BLaER1 treated with 17β-estradiol and CSF1 and Interleukin-3, amounts not matched to agents 10 nM and 100 nM (cell line): ENCODE measurements at regions not wholly inside any gene's neighbourhood (a gene's known extent, or its start where the extent isn't known, plus 50 kb on each side); places are given as distances from the start of the nearest gene placed in this dataset.
"Not testable (repeated sequence)": the region's sequence is repeated elsewhere in the genome, so short reads cannot be mapped to it uniquely, and the experiment has no call there.

Source experiments
- H3K27ac ChIP-seq, 11 experiments: shearing (Covaris generic); formaldehyde crosslinking; 2 replicates each; pipeline ENCODE4 v1.8.1; 2022
- H3K27me3 ChIP-seq, 11 experiments: shearing (Covaris generic); formaldehyde crosslinking; 2 replicates each; pipeline ENCODE4 v1.8.1; 2022
- H3K36me3 ChIP-seq, 11 experiments: shearing (Covaris generic); formaldehyde crosslinking; 2 replicates each; pipeline ENCODE4 v1.8.1; 2022
- H3K4me1 ChIP-seq, 10 experiments: shearing (Covaris generic); formaldehyde crosslinking; 2 replicates each; pipeline ENCODE4 v1.8.1; 2022
- H3K4me2 ChIP-seq, 11 experiments: shearing (Covaris generic); formaldehyde crosslinking; 2 replicates each; pipeline ENCODE4 v1.8.1; 2022
- H3K4me3 ChIP-seq, 10 experiments: shearing (Covaris generic); formaldehyde crosslinking; 2 replicates each; pipeline ENCODE4 v1.8.1; 2022
- H3K9ac ChIP-seq, 11 experiments: shearing (Covaris generic); formaldehyde crosslinking; 2 replicates each; pipeline ENCODE4 v1.8.1; 2022
- H3K9me3 ChIP-seq, 11 experiments: shearing (Covaris generic); formaldehyde crosslinking; replicated peaks in 1 of 11; 2 replicates each; pipeline ENCODE4 v1.8.1; 2022
- H4K20me1 ChIP-seq, 11 experiments: shearing (Covaris generic); formaldehyde crosslinking; 2 replicates each; pipeline ENCODE4 v1.8.1; 2022
- Cebpa-rat ChIP-seq, 11 experiments: shearing (Covaris generic); IDR thresholded peaks; 2 replicates each; pipeline ENCODE4 v1.8.1; 2022

DNA sequence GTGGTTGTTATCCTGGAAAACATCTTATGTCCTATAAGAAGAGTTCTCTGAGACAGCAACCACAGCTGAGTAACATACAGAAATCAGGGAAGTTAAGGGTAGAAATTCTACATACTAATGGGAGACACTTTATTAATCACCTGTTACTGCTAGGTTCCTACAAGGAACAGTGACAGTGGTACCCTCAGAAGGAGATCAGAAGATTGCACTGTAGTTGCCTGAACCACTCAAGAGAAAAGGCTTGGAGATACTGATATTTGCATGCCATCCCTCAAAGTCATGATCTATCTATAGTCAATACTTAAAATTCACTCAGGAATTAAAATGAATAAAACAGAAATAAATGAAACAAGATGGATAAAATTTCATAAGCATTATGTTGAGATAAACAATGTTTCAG, 136.0 kb downstream of the LMLN start:
- H4K20me1 ChIP-seq = no peaks in the 10 kb centered on the region
- H3K36me3 ChIP-seq = no peaks in the 10 kb centered on the region; a peak in 3 of 22 replicates
- H3K4me1 ChIP-seq = peaks cover 7 to 17% (median 11%) of the 10 kb centered on the region in 10 experiments; a peak in 19 of 20 replicates
- no peak overlapping the region for H3K9ac ChIP-seq
- peaks cover 37 to 67% (median 56%) of the 10 kb centered on the region in 11 experiments for H3K9me3 ChIP-seq
- no peak overlapping the region for H3K4me2 ChIP-seq
- TF ChIP-seq Cebpa-rat (IDR thresholded peaks at IDR 0.05) = no peak
- no peak overlapping the region for H3K27ac ChIP-seq
- no peaks in the 10 kb centered on the region for H3K27me3 ChIP-seq
- H3K4me3 ChIP-seq = no peak overlapping the region

DNA sequence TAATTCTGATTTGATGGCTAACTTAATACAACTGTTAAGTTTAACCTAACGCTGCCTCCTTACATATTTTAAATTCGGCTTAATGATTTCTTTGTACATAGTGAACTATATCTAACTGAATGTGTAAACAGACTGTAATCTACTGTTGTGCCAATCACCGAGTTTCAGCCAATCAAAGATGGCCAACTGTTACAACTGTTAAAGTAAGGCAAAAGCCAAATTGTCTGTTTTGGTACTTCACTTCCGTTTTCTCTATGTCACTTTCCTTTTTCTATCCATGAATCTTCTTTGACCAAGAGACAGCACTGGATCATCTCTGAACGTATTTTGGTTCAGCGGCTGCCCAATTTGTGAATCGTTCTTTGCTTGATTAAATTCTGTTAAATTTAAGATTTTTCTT, 137.0 kb downstream of the LMLN start:
- peaks cover 7 to 17% (median 11%) of the 10 kb centered on the region in 10 experiments; a peak in 19 of 20 replicates for H3K4me1 ChIP-seq
- peak overlapping the region in 1 of 10 experiments; percentile 41; a peak in 3 of 20 replicates for H3K4me3 ChIP-seq
- H3K36me3 ChIP-seq = no peaks in the 10 kb centered on the region; a peak in 3 of 22 replicates
- H3K9me3 ChIP-seq = peaks cover 37 to 67% (median 56%) of the 10 kb centered on the region in 11 experiments
- no peaks in the 10 kb centered on the region for H4K20me1 ChIP-seq
- H3K27me3 ChIP-seq = no peaks in the 10 kb centered on the region
- peak overlapping the region in 1 of 11 experiments; percentile 76; a peak in 2 of 22 replicates for H3K27ac ChIP-seq
- H3K9ac ChIP-seq = no peak overlapping the region
- no peak for TF ChIP-seq Cebpa-rat (IDR thresholded peaks at IDR 0.05)
- H3K4me2 ChIP-seq = no peak overlapping the region

DNA sequence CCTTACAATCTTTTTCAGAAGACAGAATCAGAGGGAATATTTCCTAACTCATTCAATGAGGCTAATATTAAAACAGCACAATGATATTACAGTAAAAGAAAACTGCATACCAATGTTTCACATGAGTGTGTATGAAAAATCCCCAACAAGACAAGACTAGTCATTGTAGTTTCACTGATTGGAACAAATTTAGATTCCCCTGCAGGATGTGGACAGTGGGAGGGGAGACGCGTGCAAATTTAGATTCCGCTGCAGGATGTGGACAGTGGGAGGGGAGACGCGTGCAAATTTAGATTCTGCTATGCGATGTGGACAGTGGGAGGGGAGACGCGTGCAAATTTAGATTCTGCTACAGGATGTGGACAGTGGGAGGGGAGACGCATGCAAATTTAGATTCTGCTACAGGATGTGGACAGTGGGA, 138.7 kb downstream of the LMLN start:
- H3K27ac ChIP-seq = peak overlapping the region in 10 of 11 experiments; percentile 51 to 80 (median 72); a peak in 19 of 22 replicates
- peaks cover 7 to 17% (median 11%) of the 10 kb centered on the region in 10 experiments; a peak in 19 of 20 replicates for H3K4me1 ChIP-seq
- peak overlapping the region; percentile 11 to 70 (median 60); a peak in 17 of 22 replicates for H3K4me2 ChIP-seq
- H3K36me3 ChIP-seq, H4K20me1 ChIP-seq, H3K27me3 ChIP-seq, H3K9ac ChIP-seq: not testable (repeated sequence)
- peak overlapping the region in 5 of 10 experiments; percentile 12 to 41 (median 24); a peak in 5 of 20 replicates for H3K4me3 ChIP-seq
- H3K9me3 ChIP-seq = peaks cover 23 to 51% (median 44%) of the 10 kb centered on the region in 11 experiments

DNA sequence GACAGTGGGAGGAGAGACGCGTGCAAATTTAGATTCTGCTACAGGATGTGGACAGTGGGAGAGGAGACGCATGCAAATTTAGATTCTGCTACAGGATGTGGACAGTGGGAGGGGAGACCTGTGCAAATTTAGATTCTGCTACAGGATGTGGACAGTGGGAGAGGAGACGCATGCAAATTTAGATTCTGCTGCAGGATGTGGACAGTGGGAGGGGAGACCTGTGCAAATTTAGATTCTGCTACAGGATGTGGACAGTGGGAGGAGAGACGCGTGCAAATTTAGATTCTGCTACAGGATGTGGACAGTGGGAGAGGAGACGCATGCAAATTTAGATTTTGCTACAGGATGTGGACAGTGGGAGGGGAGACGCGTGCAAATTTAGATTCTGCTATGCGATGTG, 143.1 kb downstream of the LMLN start:
- H4K20me1 ChIP-seq, H3K36me3 ChIP-seq, H3K27me3 ChIP-seq, H3K4me3 ChIP-seq, H3K9ac ChIP-seq: not testable (repeated sequence)
- Histone ChIP-seq H3K4me1 (peaks cover 12 to 25% (median 20%) of the 10 kb centered on the region in 10 experiments), H3K9me3 (peaks cover 21 to 32% (median 31%) of the 10 kb centered on the region in 11 experiments), H3K4me2 (peak overlapping the region in 1 of 11 experiments; percentile 35; a peak in 1 of 22 replicates), H3K27ac (peak overlapping the region in 3 of 11 experiments; percentile 16 to 53 (median 28); a peak in 2 of 22 replicates)

GRCh38 chr3:198106265-198106664, 146.2 kb downstream of the LMLN start:
- Histone ChIP-seq H3K36me3 (no peaks in the 10 kb centered on the region), H4K20me1 (no peaks in the 10 kb centered on the region), H3K27ac (peak overlapping the region in 10 of 11 experiments; percentile 38 to 79 (median 60); a peak in 19 of 22 replicates), H3K4me2 (peak overlapping the region; percentile 29 to 72 (median 55)), H3K4me1 (peaks cover 8 to 32% (median 19%) of the 10 kb centered on the region in 10 experiments), H3K27me3 (peaks cover 0 to 11% (median 2%) of the 10 kb centered on the region in 11 experiments; a peak in 8 of 22 replicates), H3K9ac (peak overlapping the region in 5 of 11 experiments; percentile 4 to 38 (median 30); a peak in 5 of 22 replicates), H3K9me3 (peaks cover 36 to 56% (median 53%) of the 10 kb centered on the region in 11 experiments), H3K4me3 (peak overlapping the region in 8 of 10 experiments; percentile 6 to 41 (median 19); a peak in 11 of 20 replicates)
- TF ChIP-seq Cebpa-rat (IDR thresholded peaks at IDR 0.05) = no peak

DNA sequence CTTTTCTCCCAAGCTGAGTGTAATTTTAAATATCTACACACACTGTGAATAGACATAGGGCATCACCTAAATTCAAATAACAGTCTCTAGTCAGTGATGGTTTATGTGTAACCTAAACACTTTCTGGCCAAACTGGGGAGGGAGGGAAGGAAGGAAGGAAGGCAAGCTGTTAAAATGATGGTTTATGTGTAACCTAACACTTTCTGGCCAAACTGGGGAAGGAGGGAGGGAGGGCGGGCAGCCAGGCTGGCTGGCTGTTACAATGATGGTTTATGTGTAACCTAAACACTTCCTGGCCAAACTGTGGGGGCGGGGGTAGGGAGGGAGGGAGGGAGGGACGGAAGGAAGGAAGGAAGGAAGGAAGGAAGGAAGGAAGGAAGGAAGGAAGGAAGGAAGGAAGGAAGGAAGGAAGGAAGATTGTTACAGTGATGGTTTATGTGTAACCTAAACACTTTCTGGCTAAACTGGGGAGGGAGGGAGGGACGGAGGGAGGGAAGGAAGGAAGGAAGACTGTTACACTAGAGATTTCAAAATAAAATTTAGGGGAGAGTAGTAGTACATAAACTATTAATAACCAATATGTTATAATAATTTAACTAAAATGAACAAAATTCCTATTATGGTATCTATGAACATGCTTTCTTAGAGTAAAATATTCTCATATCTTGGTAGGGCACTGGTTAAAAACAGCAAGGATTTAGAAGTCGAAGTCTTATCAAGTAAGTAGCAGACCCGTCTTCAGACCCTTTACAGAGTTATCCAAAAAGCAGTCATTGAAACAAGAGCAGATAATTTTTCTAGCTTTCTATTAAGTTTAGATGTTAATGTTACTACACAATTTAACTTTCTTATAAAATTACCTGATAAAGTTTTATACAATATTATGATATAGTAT, 148.1 kb downstream of the LMLN start:
- peaks cover 13 to 27% (median 18%) of the 10 kb centered on the region in 11 experiments for H3K27me3 ChIP-seq
- peak overlapping the region in 3 of 11 experiments; percentile 18 to 43 (median 36); a peak in 5 of 22 replicates for H3K4me2 ChIP-seq
- H3K27ac ChIP-seq = peak overlapping the region in 5 of 11 experiments; percentile 7 to 79 (median 65); a peak in 6 of 22 replicates
- H3K9ac ChIP-seq = no peak overlapping the region
- H3K36me3 ChIP-seq = no peaks in the 10 kb centered on the region
- no peak overlapping the region; a peak in 1 of 20 replicates for H3K4me3 ChIP-seq
- H3K9me3 ChIP-seq = peaks cover 39 to 73% (median 70%) of the 10 kb centered on the region in 11 experiments
- H3K4me1 ChIP-seq = peaks cover 8 to 32% (median 19%) of the 10 kb centered on the region in 10 experiments
- TF ChIP-seq Cebpa-rat (IDR thresholded peaks at IDR 0.05) = no peak
- H4K20me1 ChIP-seq = no peaks in the 10 kb centered on the region

- Histone ChIP-seq H3K27me3 (peaks cover 29 to 45% (median 36%) of the 10 kb centered on the region in 11 experiments), H3K9ac (no peak overlapping the region)
- TF ChIP-seq Cebpa-rat (IDR thresholded peaks at IDR 0.05) = no peak
Observed at GRCh38 chr3:198109883-198110282, 149.9 kb downstream of the LMLN start.

GRCh38 chr3:198112031-198112430, 152.0 kb downstream of the LMLN start:
- peaks cover 29 to 49% (median 38%) of the 10 kb centered on the region in 11 experiments for H3K27me3 ChIP-seq
- H4K20me1 ChIP-seq = no peaks in the 10 kb centered on the region
- no peak overlapping the region for H3K9ac ChIP-seq
- H3K4me2 ChIP-seq = no peak overlapping the region
- no peak for TF ChIP-seq Cebpa-rat (IDR thresholded peaks at IDR 0.05)
- H3K9me3 ChIP-seq = peaks cover 55 to 86% (median 78%) of the 10 kb centered on the region in 11 experiments
- peaks cover 0 to 7% (median 0%) of the 10 kb centered on the region in 11 experiments; a peak in 1 of 22 replicates for H3K36me3 ChIP-seq
- H3K4me3 ChIP-seq = no peak overlapping the region
- H3K27ac ChIP-seq = no peak overlapping the region
- peaks cover 0 to 22% (median 13%) of the 10 kb centered on the region in 10 experiments; a peak in 13 of 20 replicates for H3K4me1 ChIP-seq

More at GRCh38 chr3:198109883-198110282, 149.9 kb downstream of the LMLN start:
- no peak overlapping the region for H3K4me2 ChIP-seq
- peaks cover 0 to 7% (median 0%) of the 10 kb centered on the region in 11 experiments; a peak in 1 of 22 replicates for H3K36me3 ChIP-seq
- no peak overlapping the region for H3K27ac ChIP-seq
- H3K4me1 ChIP-seq = peaks cover 8 to 32% (median 21%) of the 10 kb centered on the region in 10 experiments
- H3K9me3 ChIP-seq = peaks cover 57 to 91% (median 85%) of the 10 kb centered on the region in 11 experiments
- H4K20me1 ChIP-seq = no peaks in the 10 kb centered on the region
- no peak overlapping the region for H3K4me3 ChIP-seq
